Caco-2 (cell line): ENCODE measurements at regions not wholly inside any gene's neighbourhood (a gene's known extent, or its start where the extent isn't known, plus 50 kb on each side); places are given as distances from the start of the nearest gene placed in this dataset.
A peak's percentile ranks its signal among the peaks of the same experiment; 100 is the strongest.

Experiments
- BruUV-seq: library from RNA; stranded (reverse); fragments of 400-500 nt; replicated peaks from 2 replicates; lab custom pipeline; 2021; lab: Mats Ljungman, UMichigan
- CTCF ChIA-PET: fragments of 300-600 bp; sonication (Branson Sonifier 250); formaldehyde crosslinking; loops from one replicate; lab custom pipeline; 2022; ENCODE audit warnings: antibody characterized with exemption; lab: Charles Lee
- POLR2A ChIA-PET: fragments of 300-600 bp; sonication (Branson Sonifier 250); formaldehyde crosslinking; loops from one replicate; lab custom pipeline; 2022; ENCODE audit warnings: antibody characterized with exemption; lab: Charles Lee
- DNase-seq, 2 experiments: peaks; one replicate each; pipeline versions ENCODE4 v3.0.0 to v3.0.0-alpha.2; 2020 to 2022
- H3K27me3 ChIP-seq: replicated peaks from 2 replicates; pipeline ENCODE4 v1.6.0; 2011; ENCODE audit warnings: low read length; ENCODE audit not compliant: control insufficient read depth, insufficient read depth
- H3K36me3 ChIP-seq: 2 replicates; pipeline ENCODE4 v1.5.1; 2011; ENCODE audit warnings: low read length; ENCODE audit not compliant: control insufficient read depth, insufficient read depth
- H3K4me1 ChIP-seq: fragments of 250-450 bp; sonication (Bioruptor Pico); 2 replicates; pipeline ENCODE4 v1.5.1; 2020; ENCODE audit warnings: mild to moderate bottlenecking
- H3K4me3 ChIP-seq: 2 replicates; pipeline ENCODE4 v1.5.1; 2011; ENCODE audit warnings: low read depth, mild to moderate bottlenecking, control low read depth, low read length
- H3K9me3 ChIP-seq: fragments of 250-450 bp; sonication (Bioruptor Pico); 2 replicates; pipeline ENCODE4 v1.5.1; 2020; ENCODE audit warnings: mild to moderate bottlenecking, moderate library complexity
- H3K27ac Mint-ChIP-seq: one replicate; pipeline ENCODE4 v1.8.0; 2022; ENCODE audit warnings: mixed read lengths; ENCODE audit not compliant: unreplicated experiment
- H3K27me3 Mint-ChIP-seq: one replicate; pipeline ENCODE4 v1.8.0; 2022; ENCODE audit warnings: mixed read lengths; ENCODE audit not compliant: insufficient read depth, unreplicated experiment
- H3K36me3 Mint-ChIP-seq: one replicate; pipeline ENCODE4 v1.8.0; 2022; ENCODE audit warnings: mild to moderate bottlenecking, mixed read lengths; ENCODE audit not compliant: insufficient read depth, unreplicated experiment
- H3K4me1 Mint-ChIP-seq: one replicate; pipeline ENCODE4 v1.8.0; 2022; ENCODE audit warnings: low read depth, mixed read lengths; ENCODE audit not compliant: unreplicated experiment
- H3K4me3 Mint-ChIP-seq: one replicate; pipeline ENCODE4 v1.8.0; 2022; ENCODE audit warnings: mild to moderate bottlenecking, moderate library complexity, mixed read lengths; ENCODE audit not compliant: unreplicated experiment
- H3K9me3 Mint-ChIP-seq: one replicate; pipeline ENCODE4 v1.8.0; 2022; ENCODE audit warnings: mixed read lengths; ENCODE audit not compliant: unreplicated experiment
- intact Hi-C: fragments of 100-400 bp; cut with micrococcal nuclease; formaldehyde crosslinking; loops from one replicate; pipeline ENCODE4 v1.10.0; 2022; ENCODE audit not compliant: unreplicated experiment
- TF ChIP-seq, protein P1 (sequence below), 2 experiments: fragments of 200-600 bp in 1 of 2; IDR thresholded peaks; 1 replicate in 1 of 2; 2 replicates in 1 of 2; pipeline versions ENCODE4 v1.5.1 to v1.8.0; 2011 to 2022; ENCODE audit warnings: antibody characterized with exemption in 1 of 2, control low read depth in 1 of 2, inconsistent platforms in 1 of 2, low read depth in 1 of 2, low read length in 1 of 2, mild to moderate bottlenecking in 1 of 2, moderate library complexity in 1 of 2; ENCODE audit not compliant: insufficient read depth in 1 of 2, severe bottlenecking in 1 of 2, unreplicated experiment in 1 of 2

DNA sequence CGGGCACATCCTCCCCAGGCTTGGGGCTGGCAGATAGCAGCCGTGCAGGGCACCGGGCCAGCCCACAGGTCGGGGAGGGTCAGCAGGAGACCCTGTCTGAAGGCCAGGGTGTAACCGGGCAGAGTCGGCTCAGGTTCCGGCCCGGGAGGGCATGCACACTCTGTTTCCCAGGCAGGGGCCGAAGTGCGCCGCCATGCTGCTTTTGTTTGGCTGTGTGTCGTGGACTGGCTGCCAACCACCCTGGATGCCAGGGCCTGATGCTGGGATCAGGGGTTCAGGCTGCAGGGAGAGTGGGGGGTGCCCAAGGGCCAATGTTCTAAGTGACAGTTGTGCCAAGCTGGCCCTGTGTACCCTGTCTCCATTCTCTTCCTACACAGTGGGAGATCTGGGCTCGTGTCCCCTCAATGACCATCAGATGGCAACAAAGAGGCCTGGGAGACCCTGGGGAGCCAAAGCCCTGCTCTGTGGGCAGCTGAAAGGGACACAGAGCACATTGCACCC is 120.9 kb upstream of the B3GAT1 start:
- TF ChIP-seq, protein P1, sequence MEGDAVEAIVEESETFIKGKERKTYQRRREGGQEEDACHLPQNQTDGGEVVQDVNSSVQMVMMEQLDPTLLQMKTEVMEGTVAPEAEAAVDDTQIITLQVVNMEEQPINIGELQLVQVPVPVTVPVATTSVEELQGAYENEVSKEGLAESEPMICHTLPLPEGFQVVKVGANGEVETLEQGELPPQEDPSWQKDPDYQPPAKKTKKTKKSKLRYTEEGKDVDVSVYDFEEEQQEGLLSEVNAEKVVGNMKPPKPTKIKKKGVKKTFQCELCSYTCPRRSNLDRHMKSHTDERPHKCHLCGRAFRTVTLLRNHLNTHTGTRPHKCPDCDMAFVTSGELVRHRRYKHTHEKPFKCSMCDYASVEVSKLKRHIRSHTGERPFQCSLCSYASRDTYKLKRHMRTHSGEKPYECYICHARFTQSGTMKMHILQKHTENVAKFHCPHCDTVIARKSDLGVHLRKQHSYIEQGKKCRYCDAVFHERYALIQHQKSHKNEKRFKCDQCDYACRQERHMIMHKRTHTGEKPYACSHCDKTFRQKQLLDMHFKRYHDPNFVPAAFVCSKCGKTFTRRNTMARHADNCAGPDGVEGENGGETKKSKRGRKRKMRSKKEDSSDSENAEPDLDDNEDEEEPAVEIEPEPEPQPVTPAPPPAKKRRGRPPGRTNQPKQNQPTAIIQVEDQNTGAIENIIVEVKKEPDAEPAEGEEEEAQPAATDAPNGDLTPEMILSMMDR (IDR thresholded peaks at IDR 0.05; ENCODE audit: insufficient read depth in 1 of 2, low read depth in 1 of 2, low read length in 1 of 2, severe bottlenecking in 1 of 2, unreplicated experiment in 1 of 2): peak; percentile 18 to 43
- CTCF ChIA-PET: interaction anchor here (1.5 kb wide), 1 partner anchor 46 kb away, joined by 6 read pairs; no protein-coding TSS in a partner anchor
- intact Hi-C loops: loop anchor here (2.0 kb wide), 1 partner anchor 46 kb away; no protein-coding TSS in a partner anchor

DNA sequence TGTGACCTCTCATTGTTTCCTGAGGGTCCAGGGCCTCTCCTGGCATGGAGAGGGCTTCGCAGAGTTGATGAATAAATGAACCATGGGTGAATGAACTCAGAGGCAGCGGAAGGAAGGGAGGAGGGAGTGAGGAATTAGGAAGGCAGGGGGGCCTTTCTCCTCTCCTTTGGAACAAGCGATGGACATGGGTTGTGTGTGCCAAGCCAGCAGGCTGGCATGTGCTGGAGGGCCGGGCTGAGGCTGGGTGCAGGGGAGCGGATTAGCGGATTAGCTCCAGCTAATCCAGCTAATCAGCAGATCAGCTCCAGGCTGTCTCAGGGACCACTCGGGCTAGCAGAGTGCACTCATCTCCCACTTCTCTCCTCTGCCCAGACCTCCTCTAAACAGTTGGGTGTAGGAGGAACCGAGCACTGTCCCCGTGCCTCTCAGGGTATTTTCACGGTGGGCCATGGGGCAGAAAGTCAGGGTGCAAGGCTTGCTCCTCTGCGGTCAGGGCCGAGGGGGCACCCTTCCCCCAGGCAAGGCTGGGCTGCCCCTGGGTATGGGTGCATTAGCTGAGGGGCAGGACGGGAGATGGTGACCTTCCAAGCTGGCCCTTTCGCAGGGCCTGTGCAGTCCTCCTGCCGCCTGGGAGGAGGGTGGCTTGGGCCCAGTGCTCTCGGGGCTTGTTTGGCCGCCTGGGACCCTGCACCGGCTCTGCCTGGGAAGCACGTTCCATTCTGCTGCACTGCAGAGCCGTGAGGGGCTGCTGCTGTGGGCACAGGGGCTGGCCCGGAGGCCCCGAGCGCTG is 120.3 kb upstream of the B3GAT1 start:
- TF ChIP-seq, protein P1 (IDR thresholded peaks at IDR 0.05; ENCODE audit: insufficient read depth in 1 of 2, low read depth in 1 of 2, low read length in 1 of 2, severe bottlenecking in 1 of 2, unreplicated experiment in 1 of 2): no peak
- Mint-ChIP-seq H3K27me3 (peaks cover 9% of the 10 kb centered on the region), H3K4me3 (no peak overlapping the region), H3K27ac (no peak overlapping the region), H3K9me3 (no peaks in the 10 kb centered on the region), H3K4me1 (no peaks in the 10 kb centered on the region), H3K36me3 (no peaks in the 10 kb centered on the region)
- Histone ChIP-seq H3K27me3 (no peaks in the 10 kb centered on the region), H3K4me3 (no peak overlapping the region), H3K36me3 (no peaks in the 10 kb centered on the region), H3K4me1 (no peaks in the 10 kb centered on the region), H3K9me3 (no peaks in the 10 kb centered on the region)
- intact Hi-C loops: loop anchor here (2.0 kb wide), 1 partner anchor 46 kb away; no protein-coding TSS in a partner anchor
- BruUV-seq: no TSS peak
- no peak for DNase-seq
- POLR2A ChIA-PET: no interaction called here
- CTCF ChIA-PET: interaction anchor here (1.5 kb wide), 1 partner anchor 47 kb away, joined by 6 read pairs; no protein-coding TSS in a partner anchor

More for the DNA sequence above, 120.9 kb upstream of the B3GAT1 start:
- BruUV-seq: no TSS peak
- no peaks in the 10 kb centered on the region for H3K4me1 ChIP-seq
- no peaks in the 10 kb centered on the region for H3K4me1 Mint-ChIP-seq
- no peaks in the 10 kb centered on the region for H3K9me3 Mint-ChIP-seq
- no peaks in the 10 kb centered on the region for H3K36me3 Mint-ChIP-seq
- H3K27me3 Mint-ChIP-seq: peaks cover 9% of the 10 kb centered on the region
- POLR2A ChIA-PET: no interaction called here
- no peaks in the 10 kb centered on the region for H3K27me3 ChIP-seq
- no peaks in the 10 kb centered on the region for H3K36me3 ChIP-seq
- no peak overlapping the region for H3K27ac Mint-ChIP-seq
- peak; percentile 38 to 41 for DNase-seq
- no peak overlapping the region for H3K4me3 ChIP-seq
- no peaks in the 10 kb centered on the region for H3K9me3 ChIP-seq
- H3K4me3 Mint-ChIP-seq: no peak overlapping the region

DNA sequence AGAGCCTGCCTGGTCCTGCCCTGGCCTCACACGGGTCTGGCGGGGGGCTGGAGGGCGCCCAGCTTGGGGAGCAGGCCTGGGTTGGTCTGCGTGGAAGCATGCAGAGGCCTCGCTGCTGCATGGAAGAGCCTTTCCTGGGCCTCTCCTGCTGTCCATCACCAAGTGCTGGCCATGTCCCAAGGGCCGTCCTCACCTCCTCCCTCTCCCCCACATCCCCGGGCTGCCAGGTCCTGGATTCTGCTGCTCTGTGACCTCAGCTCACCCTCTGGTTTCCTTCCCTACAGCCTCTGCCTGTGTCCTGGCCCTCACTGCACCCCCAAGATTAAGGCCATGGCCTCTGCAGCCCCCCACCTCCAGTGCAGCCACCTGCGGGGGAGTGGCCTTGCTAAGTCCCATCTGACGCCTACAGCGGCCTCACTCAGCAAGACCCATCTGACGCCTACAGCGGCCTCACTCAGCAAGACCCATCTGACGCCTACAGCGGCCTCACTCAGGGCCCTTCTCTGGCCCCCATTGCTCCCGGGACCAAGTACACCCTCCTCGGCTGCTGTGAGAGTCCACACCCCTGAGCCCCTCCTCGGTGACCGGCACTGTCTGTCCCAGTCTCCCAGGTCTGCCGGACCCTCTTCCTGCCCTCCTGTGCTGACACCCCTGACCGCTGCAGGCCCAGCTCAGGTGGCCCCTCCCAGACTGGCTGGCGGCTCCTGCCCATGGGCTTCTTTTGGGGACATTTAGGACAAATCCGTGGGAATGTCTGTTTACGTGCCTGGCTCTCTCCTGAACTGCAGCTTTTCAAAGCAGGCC is 119.5 kb upstream of the B3GAT1 start:
- Mint-ChIP-seq H3K27me3 (peaks cover 9% of the 10 kb centered on the region), H3K9me3 (no peaks in the 10 kb centered on the region), H3K27ac (no peak overlapping the region), H3K36me3 (no peaks in the 10 kb centered on the region), H3K4me1 (no peaks in the 10 kb centered on the region), H3K4me3 (no peak overlapping the region)
- Histone ChIP-seq H3K4me3 (no peak overlapping the region), H3K36me3 (no peaks in the 10 kb centered on the region), H3K27me3 (no peaks in the 10 kb centered on the region), H3K9me3 (no peaks in the 10 kb centered on the region), H3K4me1 (no peaks in the 10 kb centered on the region)
- CTCF ChIA-PET: no interaction called here
- POLR2A ChIA-PET: no interaction called here
- peak in 1 of 2 experiments; percentile 30 for DNase-seq
- intact Hi-C loops: loop anchor here (2.0 kb wide), 1 partner anchor 47 kb away; no protein-coding TSS in a partner anchor
- TF ChIP-seq, protein P1 (IDR thresholded peaks at IDR 0.05; ENCODE audit: insufficient read depth in 1 of 2, low read depth in 1 of 2, low read length in 1 of 2, severe bottlenecking in 1 of 2, unreplicated experiment in 1 of 2): no peak
- no TSS peak for BruUV-seq
